ENCODE measurements at regions not wholly inside any gene's neighbourhood (a gene's known extent, or its start where the extent isn't known, plus 50 kb on each side); places are given as distances from the start of the nearest gene placed in this dataset.
"Not testable (repeated sequence)": the region's sequence is repeated elsewhere in the genome, so short reads cannot be mapped to it uniquely, and the experiment has no call there.

GRCh38 chr7:115793958-115794702 lies 236.4 kb downstream of the TFEC start:
- H3K36me3 ChIP-seq (ENCODE audit: control insufficient read depth, insufficient read depth, low read length) = no peaks in the 10 kb centered on the region
- FAIRE-seq (no peak), DNase-seq (ENCODE audit: low read depth) (no peak)
- no peak for TF ChIP-seq CTCF (IDR thresholded peaks at IDR 0.05; ENCODE audit: insufficient read depth, low read length, severe bottlenecking)
- H3K4me3 ChIP-seq (ENCODE audit: low read depth, low read length) = no peak overlapping the region
- H3K27me3 ChIP-seq (ENCODE audit: control insufficient read depth, insufficient read depth, low read length) = no peaks in the 10 kb centered on the region

GRCh38 chr7:115789901-115790300 lies 240.7 kb downstream of the TFEC start:
- TF ChIP-seq CTCF (IDR thresholded peaks at IDR 0.05; ENCODE audit: insufficient read depth, low read length, severe bottlenecking) = no peak
- Histone ChIP-seq H3K4me3 (ENCODE audit: low read depth, low read length) (no peak overlapping the region), H3K36me3 (ENCODE audit: control insufficient read depth, insufficient read depth, low read length) (no peaks in the 10 kb centered on the region), H3K27me3 (ENCODE audit: control insufficient read depth, insufficient read depth, low read length) (no peaks in the 10 kb centered on the region)
- no peak for FAIRE-seq
- no peak for DNase-seq (ENCODE audit: low read depth)

GRCh38 chr7:115789473-115789872 lies 241.1 kb downstream of the TFEC start:
- H3K27me3 ChIP-seq (ENCODE audit: control insufficient read depth, insufficient read depth, low read length); H3K4me3 ChIP-seq (ENCODE audit: low read depth, low read length); H3K36me3 ChIP-seq (ENCODE audit: control insufficient read depth, insufficient read depth, low read length); DNase-seq (ENCODE audit: low read depth); FAIRE-seq: not testable (repeated sequence)

- H3K4me3 ChIP-seq (ENCODE audit: low read depth, low read length) = no peak overlapping the region
- no peak for TF ChIP-seq CTCF (IDR thresholded peaks at IDR 0.05; ENCODE audit: insufficient read depth, low read length, severe bottlenecking)
- no peaks in the 10 kb centered on the region for H3K27me3 ChIP-seq (ENCODE audit: control insufficient read depth, insufficient read depth, low read length)
- H3K36me3 ChIP-seq (ENCODE audit: control insufficient read depth, insufficient read depth, low read length) = no peaks in the 10 kb centered on the region
- DNase-seq (ENCODE audit: low read depth) (no peak), FAIRE-seq (no peak)
Measured at GRCh38 chr7:115782696-115783490, 247.7 kb downstream of the TFEC start.

GRCh38 chr7:115779561-115779960 lies 251.0 kb downstream of the TFEC start:
- FAIRE-seq (no peak), DNase-seq (ENCODE audit: low read depth) (peak; percentile 50)

More at GRCh38 chr7:115779561-115779960, 251.0 kb downstream of the TFEC start:
- no peaks in the 10 kb centered on the region for H3K27me3 ChIP-seq (ENCODE audit: control insufficient read depth, insufficient read depth, low read length)
- H3K4me3 ChIP-seq (ENCODE audit: low read depth, low read length) = no peak overlapping the region
- no peaks in the 10 kb centered on the region for H3K36me3 ChIP-seq (ENCODE audit: control insufficient read depth, insufficient read depth, low read length)
- no peak for TF ChIP-seq CTCF (IDR thresholded peaks at IDR 0.05; ENCODE audit: insufficient read depth, low read length, severe bottlenecking)
